ENCODE measurements at regions not wholly inside any gene's neighbourhood (a gene's known extent, or its start where the extent isn't known, plus 50 kb on each side); places are given as distances from the start of the nearest gene placed in this dataset.
"Not testable (repeated sequence)": the region's sequence is repeated elsewhere in the genome, so short reads cannot be mapped to it uniquely, and the experiment has no call there.

DNA sequence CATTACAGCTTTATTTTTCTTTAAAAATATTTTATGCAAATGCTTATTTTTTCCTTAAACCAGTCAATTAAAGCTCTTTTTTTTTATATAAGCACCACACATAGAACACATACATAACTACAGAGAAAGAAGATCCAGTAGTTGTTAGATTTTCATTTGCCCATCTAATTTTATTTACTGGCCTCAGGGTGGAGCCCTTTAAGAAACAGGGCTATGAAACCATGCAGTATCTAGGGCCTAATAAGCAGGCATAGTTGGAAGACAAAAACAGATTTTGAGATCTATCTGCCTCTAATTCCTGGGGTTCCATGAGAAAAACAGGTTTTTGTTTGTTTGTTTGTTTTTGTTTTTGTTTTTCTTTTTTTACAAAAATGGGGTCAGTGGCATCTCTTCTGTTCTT is 120.6 kb downstream of the BCHE start:
- no peak for DNase-seq (ENCODE audit: low read depth)

- DNase-seq (ENCODE audit: low read depth), result no peak
Observed at GRCh38 chr3:165713479-165713878, 123.7 kb downstream of the BCHE start.

GRCh38 chr3:165712382-165712781 is 124.8 kb downstream of the BCHE start:
- no peak for DNase-seq (ENCODE audit: low read depth)

DNA sequence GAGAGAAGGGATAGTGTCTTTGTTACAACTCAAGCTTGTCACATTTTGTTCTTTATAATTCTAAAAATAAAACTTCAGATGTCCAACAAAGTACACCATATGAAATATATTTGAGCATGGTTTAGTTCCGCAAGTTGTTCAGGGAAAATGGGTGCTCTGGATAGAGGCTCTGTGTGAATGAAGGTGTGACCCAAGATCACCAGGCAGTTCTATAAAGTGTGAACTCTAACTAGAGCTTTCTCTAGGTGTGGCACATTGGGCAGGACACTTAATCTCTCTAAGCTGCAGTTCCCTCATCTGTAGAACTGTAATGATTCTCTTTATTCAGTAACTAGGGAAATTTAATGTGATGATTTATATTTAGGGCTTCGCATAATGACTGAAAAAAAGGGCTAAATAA is 139.3 kb downstream of the BCHE start:
- DNase-seq (ENCODE audit: low read depth), result no peak

DNA sequence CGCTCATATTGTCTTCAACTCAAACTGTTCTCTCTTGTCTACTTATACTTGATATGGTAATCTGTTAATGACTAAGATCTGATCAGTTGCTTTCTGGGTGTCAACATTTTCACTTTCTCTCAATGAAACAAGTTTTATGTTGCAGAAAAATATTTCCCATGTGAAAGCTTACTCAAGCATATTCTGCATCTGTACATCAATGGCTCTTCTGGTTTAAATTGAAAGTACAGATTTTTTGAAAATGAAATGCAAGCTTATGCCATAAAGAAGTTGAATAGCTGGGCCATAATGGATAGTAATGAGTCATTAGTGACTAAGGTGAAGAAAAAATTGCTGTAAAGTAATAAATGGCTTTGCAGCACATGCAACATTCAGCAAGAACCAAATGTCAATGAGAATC is 140.7 kb downstream of the BCHE start:
- DNase-seq (ENCODE audit: low read depth), result no peak

DNA sequence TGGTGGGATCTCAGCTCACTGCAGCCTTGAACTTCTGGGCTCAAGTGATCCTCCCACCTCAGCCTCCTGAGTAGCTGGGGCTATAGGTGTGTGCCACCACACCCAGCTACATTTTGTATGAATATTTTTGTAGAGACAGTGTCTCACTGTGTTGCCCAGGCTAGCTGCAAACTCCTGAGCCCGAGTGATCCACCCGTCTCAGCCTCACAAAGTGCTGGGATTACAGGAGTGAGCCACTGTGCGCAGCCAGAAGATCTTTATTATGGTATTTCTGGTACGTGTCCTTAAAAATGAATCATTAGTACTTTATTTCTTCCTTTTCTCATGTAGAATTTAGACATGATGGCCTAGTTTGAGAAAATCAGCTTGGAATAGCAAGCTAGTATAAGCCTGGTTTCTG is 153.3 kb downstream of the BCHE start:
- DNase-seq (ENCODE audit: low read depth), result no peak

GRCh38 chr3:165682734-165683133 is 154.5 kb downstream of the BCHE start:
- no peak for DNase-seq (ENCODE audit: low read depth)

- DNase-seq (ENCODE audit: low read depth), result no peak
Observed at GRCh38 chr3:165669967-165670366, 167.3 kb downstream of the BCHE start.

DNA sequence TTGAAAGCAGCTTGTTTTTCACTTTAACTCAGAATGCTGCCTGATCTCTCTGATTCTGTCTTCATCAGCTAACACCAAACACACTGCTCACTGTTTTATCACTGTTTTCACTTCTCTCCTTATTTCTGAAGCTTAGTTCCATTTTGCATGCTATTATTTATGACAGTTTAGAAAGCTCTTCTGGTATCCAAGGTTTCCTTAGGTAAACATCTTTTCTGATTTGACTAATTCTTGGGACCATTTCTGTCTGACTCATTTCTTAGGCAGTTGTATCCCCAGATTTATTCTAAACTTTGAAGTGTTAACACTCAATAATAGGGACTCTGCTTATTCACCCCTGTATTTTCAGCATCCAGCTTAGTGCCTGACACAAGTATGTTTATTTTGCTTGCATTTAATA is 167.7 kb downstream of the BCHE start:
- no peak for DNase-seq (ENCODE audit: low read depth)

DNA sequence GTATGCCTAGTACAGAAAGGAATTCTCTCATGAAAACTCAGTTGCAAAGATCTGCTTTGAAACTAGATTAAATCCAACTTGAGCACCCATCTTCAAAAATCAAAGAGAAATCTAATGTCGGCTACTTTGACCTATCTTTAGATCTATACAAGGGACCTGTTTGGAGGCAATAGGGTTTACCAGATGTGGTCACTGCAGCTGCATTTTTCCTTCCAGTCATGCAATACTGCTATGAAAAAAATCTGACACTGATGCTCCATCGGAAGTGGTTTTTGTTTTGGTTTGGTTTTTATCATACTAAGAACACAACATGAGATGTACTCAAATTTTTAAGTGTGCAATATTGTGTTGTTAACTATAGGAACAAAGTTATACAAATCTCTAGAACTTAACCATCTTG is 169.5 kb downstream of the BCHE start:
- DNase-seq (ENCODE audit: low read depth), result no peak

DNA sequence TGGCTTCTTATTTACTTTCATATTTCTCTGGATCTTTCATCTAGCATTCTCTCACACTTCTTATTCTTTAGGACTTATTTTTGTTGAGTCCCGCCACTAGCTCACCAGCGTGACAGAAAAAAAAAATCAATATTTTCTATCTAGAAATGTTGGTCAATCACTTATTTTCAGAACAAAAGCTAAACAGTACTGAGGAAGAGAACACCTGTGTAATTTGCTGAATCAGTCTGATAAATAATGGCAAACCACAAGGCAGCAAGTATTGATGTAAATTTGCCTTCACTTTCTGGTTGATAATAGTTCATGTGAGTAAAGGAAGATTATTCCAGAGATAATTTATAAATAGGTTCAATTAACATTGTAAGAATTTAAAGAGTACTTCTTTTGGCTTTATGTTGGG is 179.2 kb downstream of the BCHE start:
- no peak for DNase-seq (ENCODE audit: low read depth)

GRCh38 chr3:165653130-165653778 is 184.0 kb downstream of the BCHE start:
- no peak for DNase-seq (ENCODE audit: low read depth)

DNA sequence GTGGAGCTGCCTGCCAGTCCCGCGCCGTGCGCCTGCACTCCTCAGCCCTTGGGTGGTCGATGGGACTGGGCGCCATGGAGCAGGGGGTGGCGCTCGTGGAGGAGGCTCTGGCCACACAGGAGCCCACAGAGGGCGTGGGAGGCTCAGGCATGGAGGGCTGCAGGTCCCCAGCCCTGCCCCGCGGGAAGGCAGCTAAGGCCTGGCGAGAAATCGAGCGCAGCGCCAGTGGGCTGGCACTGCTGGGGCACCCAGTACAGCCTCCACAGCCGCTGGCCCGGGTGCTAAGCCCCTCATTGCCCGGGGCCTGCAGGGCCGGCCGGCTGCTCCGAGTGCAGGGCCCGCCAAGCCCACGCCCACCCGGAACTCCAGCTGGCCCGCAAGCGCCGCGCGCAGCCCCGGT is 187.9 kb downstream of the BCHE start:
- DNase-seq (ENCODE audit: low read depth), result not testable (repeated sequence)

GRCh38 chr3:165645191-165645590 is 192.0 kb downstream of the BCHE start:
- no peak for DNase-seq (ENCODE audit: low read depth)

DNA sequence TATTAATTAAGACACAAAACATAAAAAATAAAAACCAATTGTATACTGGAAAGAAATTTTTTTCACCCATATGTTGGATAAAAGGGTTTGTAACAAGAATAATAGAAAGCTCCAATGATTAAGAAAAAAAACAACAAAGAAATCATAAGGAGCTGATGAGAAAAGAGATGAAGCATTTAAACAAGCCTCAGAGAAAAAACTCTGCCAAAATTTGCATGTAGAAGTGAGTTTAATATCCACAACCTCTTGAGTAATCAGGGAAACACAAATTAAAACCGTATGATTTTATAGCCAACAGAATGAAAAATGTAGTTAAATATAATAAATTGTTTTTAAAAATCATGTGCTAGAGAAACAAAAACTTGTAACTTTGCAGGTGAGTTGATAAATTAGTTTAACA is 192.9 kb downstream of the BCHE start:
- DNase-seq (ENCODE audit: low read depth), result no peak

- peak; percentile 28 for DNase-seq (ENCODE audit: low read depth)
Observed at GRCh38 chr3:165643425-165643824, 193.8 kb downstream of the BCHE start.

DNA sequence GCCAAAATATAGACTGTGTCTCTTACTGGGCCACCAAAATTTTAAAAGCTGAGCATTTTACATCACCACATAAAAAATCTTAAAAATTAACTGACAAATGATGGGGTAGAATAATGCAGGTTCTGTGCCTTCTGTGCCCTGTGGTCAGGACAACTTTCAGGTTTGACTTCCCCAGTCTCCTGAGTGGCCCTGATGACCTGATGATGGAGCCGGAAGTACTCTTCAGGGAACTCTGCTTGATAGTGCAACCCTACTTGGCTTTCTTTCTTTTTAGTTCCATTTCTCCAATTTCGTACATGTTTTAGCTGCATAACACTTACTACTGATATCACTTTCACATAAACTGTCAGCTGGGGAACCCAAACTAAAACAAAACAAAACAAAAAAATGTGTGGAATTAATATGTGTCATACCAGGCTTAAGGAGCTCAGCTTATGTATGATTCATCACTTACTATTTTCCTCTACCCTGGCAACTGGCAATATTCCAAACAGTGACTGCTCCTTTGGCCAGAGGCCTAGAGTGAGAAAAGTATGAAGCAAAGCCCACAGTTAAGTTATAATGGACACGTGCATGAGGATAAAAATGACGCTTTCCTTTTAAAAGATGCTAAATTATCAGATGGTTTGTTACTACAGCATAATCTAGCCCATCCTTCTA is 194.3 kb downstream of the BCHE start:
- DNase-seq (ENCODE audit: low read depth), result peak; percentile 96

GRCh38 chr3:165641569-165642310 is 195.5 kb downstream of the BCHE start:
- no peak for DNase-seq (ENCODE audit: low read depth)

GRCh38 chr3:165640970-165641369 is 196.3 kb downstream of the BCHE start:
- no peak for DNase-seq (ENCODE audit: low read depth)

DNA sequence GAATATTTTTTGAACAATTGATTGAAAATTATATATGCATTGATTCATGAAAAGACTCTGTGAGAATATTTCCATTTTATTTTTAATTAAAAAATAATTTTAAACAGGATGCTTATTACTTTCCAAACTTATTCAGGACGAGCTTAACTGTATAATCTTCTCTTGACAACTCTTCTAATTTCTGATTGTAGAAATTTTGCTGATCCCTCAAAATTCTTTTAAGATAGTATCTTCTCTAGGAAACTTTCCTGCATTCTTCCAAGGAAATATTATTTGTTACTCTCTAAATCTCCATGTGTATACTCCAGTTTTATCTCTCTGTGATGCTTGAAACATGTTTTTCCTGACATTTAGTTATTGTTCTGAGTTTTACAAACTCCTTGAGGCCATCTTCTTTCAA is 197.2 kb downstream of the BCHE start:
- DNase-seq (ENCODE audit: low read depth), result no peak

DNA sequence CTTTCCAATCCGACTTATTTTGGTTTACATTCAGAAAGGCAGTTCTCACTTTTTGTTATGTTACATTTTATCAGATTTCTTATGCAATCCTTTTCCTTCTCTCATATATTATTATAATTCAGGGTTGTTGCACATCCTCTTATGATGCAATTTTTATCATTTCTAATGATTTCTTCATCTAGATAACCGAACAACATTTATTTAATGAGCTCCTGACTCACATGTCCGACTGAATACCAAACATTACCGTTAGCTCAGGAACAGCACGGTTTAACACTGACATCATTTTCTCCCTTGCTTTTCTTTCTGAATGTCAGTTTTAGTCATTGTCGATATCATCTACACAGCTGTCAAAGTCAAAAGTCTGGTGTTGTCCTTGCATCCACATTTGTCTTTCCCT is 199.2 kb downstream of the BCHE start:
- DNase-seq (ENCODE audit: low read depth), result no peak

DNA sequence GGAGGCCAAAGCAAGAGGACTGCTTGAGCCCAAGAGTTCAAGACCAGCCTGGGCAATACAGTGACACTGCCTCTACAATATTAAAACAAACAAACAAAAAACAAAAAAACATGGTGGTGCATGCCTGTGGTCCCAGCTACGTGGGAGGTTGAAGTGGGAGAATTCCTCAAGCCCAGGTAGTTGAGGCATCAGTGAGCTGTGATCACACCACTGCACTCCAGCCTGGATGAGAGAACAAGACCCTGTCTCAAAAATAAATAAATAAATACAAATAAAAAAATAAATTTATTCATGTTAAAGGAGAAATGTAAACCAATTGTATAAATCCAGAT is 200.6 kb downstream of the BCHE start:
- DNase-seq (ENCODE audit: low read depth), result no peak

- no peak for DNase-seq (ENCODE audit: low read depth)
Observed at GRCh38 chr3:165635791-165636683, 201.2 kb downstream of the BCHE start.

All from stromal cell of bone marrow (primary cell).